Adrenal gland (tissue), 5 donors: ENCODE measurements at regions not wholly inside any gene's neighbourhood (a gene's known extent, or its start where the extent isn't known, plus 50 kb on each side); places are given as distances from the start of the nearest gene placed in this dataset.

Experiments
- CTCF ChIP-seq, 6 experiments: fragments of 450-650 bp in 4 of 6; fragments of 200-600 bp in 2 of 6; sonication (generic) in 1 of 6; IDR thresholded peaks; 1 replicate in 5 of 6; 2 replicates in 1 of 6; pipeline versions ENCODE4 v1.5.1 to v1.8.0; 2016 to 2021; ENCODE audit warnings: antibody characterized with exemption in 6 of 6, mild to moderate bottlenecking in 2 of 6, moderate library complexity in 1 of 6
- POLR2A ChIP-seq, 2 donors: fragments of 450-650 bp; IDR thresholded peaks; one replicate each; pipeline ENCODE4 v1.6.1; 2017; ENCODE audit warnings: antibody characterized with exemption in 2 of 2, mild to moderate bottlenecking in 2 of 2, moderate library complexity in 1 of 2
- donor health status: DM: no; HTN: no; CAD: no.

- no peak for TF ChIP-seq CTCF (IDR thresholded peaks at IDR 0.05)
- no peak for TF ChIP-seq POLR2A (IDR thresholded peaks at IDR 0.05)
Observed at GRCh38 chr18:29616867-29617266, 1425.7 kb downstream of the DSC3 start.
